OCI-LY7 (cell line): ENCODE measurements at regions not wholly inside any gene's neighbourhood (a gene's known extent, or its start where the extent isn't known, plus 50 kb on each side); places are given as distances from the start of the nearest gene placed in this dataset.

Source experiments
- CTCF ChIP-seq: fragments of 200-600 bp; sonication (generic); conservative IDR thresholded peaks from 2 replicates; pipeline ENCODE4 v1.5.1; 2014; ENCODE audit warnings: mild to moderate bottlenecking, antibody characterized with exemption, low read length, moderate library complexity, mixed read lengths
- EZH2phosphoT487 ChIP-seq: fragments of 200-600 bp; sonication (generic); IDR thresholded peaks from 2 replicates; pipeline ENCODE4 v1.6.1; 2018; ENCODE audit warnings: low read depth, borderline replicate concordance, mild to moderate bottlenecking, mixed run types, antibody characterized with exemption, low read length, moderate library complexity, mixed read lengths

GRCh38 chr14:48686650-48687049, 899.5 kb downstream of the RPS29 start:
- no peak for TF ChIP-seq CTCF
- no peak for TF ChIP-seq EZH2phosphoT487
